ENCODE measurements at regions not wholly inside any gene's neighbourhood (a gene's known extent, or its start where the extent isn't known, plus 50 kb on each side); places are given as distances from the start of the nearest gene placed in this dataset.
"Not testable (repeated sequence)": the region's sequence is repeated elsewhere in the genome, so short reads cannot be mapped to it uniquely, and the experiment has no call there.

DNA sequence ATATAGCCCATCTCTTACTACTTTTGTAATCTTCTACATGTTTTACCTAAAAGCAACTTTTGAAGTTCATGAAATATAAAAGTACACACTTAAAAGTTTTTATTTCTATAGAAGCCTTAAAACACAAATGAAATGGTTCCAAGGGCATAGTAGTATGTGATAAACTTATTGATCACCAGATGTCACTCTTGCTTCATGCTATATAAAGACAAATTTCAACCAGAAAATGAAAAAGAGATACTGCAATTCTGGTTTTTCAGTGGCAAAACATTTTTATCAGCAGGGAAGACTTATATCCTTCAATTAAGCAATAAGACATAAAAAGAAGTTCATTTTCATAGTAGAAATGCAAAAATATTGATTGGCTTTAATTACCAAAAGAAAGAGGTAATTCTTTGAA is 69.4 kb upstream of the FBXL17 start:
- DNase-seq (ENCODE audit: low spot score): peak; percentile 12

GRCh38 chr5:108444130-108444529 is 62.2 kb upstream of the FBXL17 start:
- DNase-seq (ENCODE audit: low spot score): not testable (repeated sequence)

- not testable (repeated sequence) for DNase-seq (ENCODE audit: low spot score)
Measured at GRCh38 chr5:108442063-108442651, 60.3 kb upstream of the FBXL17 start.

DNA sequence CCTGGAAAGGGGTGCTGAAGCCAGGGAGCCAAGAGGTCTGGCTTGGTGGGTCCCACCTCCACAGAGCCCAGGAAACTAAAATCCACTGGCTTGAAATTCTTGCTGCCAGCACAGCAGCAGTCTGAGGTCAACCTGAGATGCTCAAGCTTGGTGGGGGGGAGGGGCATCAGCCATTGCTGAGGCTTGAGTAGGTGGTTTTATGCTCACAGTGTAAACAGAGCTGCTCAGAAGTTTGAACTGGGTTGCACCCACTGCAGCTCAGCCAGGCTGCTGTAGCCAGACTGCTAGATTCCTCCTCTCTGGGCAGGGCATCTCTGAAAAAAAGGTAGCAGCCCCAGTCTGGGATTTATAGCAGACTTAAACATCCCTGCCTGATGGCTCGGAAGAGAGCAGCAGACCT is 55.5 kb upstream of the FBXL17 start:
- DNase-seq (ENCODE audit: low spot score): no peak

GRCh38 chr5:108436696-108437095 is 54.8 kb upstream of the FBXL17 start:
- DNase-seq (ENCODE audit: low spot score): no peak

DNA sequence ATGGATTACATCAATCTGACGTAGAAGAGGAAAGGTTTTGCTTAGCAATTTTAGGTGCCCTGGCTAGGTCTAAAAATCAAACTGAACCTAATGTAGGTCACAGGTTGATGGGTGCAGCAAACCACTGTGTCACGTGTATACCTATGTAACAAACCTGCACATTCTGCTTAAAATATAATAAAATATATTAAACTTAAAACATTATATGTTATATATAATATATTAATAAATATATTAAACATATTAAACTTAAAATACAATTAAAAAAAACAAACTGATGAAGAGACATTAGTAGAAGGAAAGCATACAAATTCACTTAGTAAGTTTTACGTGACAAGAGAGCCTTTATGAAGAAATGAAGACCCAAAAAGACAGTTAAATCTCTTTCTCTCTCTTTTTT is 51.7 kb upstream of the FBXL17 start:
- no peak for DNase-seq (ENCODE audit: low spot score)

GRCh38 chr5:108432024-108432423 is 50.1 kb upstream of the FBXL17 start:
- no peak for DNase-seq (ENCODE audit: low spot score)
